ENCODE measurements at regions not wholly inside any gene's neighbourhood (a gene's known extent, or its start where the extent isn't known, plus 50 kb on each side); places are given as distances from the start of the nearest gene placed in this dataset.

GRCh38 chr5:104084896-104085295 lies 522.3 kb upstream of the NUDT12 start:
- Histone ChIP-seq H3K9ac (ENCODE audit: low read depth in 1 of 2, low read length in 2 of 2) (no peak overlapping the region), H3K36me3 (ENCODE audit: control insufficient read depth in 4 of 4, insufficient read depth in 3 of 4, low read depth in 1 of 4, low read length in 3 of 4) (no peaks in the 10 kb centered on the region), H3K9me3 (ENCODE audit: control insufficient read depth in 4 of 4, low read length in 3 of 4) (no peaks in the 10 kb centered on the region), H3K4me3 (ENCODE audit: low read depth in 1 of 3, low read length in 3 of 3) (no peak overlapping the region), H3K4me1 (ENCODE audit: control insufficient read depth in 4 of 4, insufficient read depth in 4 of 4, low read length in 3 of 4) (no peaks in the 10 kb centered on the region), H3K27me3 (ENCODE audit: control insufficient read depth in 4 of 4, insufficient read depth in 4 of 4, low read length in 3 of 4) (peaks cover 0 to 2% (median 0%) of the 10 kb centered on the region in 4 donors), H3K27ac (ENCODE audit: low read depth in 1 of 2, low read length in 2 of 2) (no peak overlapping the region)
- WGBS = 37% methylated on average over 2 of the region's 2 CpGs
- no peak for DNase-seq (ENCODE audit: low spot score)
- TF ChIP-seq JUND (IDR thresholded peaks at IDR 0.05) (no peak), YY1 (IDR thresholded peaks at IDR 0.05) (no peak), HNF4G (IDR thresholded peaks at IDR 0.05) (no peak), FOXA2 (IDR thresholded peaks at IDR 0.05) (no peak), HNF4A (conservative IDR thresholded peaks at IDR 0.05) (no peak)

GRCh38 chr5:104082754-104083153 lies 520.2 kb upstream of the NUDT12 start:
- H3K9me3 ChIP-seq (ENCODE audit: control insufficient read depth in 4 of 4, low read length in 3 of 4) = no peaks in the 10 kb centered on the region
- no peak overlapping the region for H3K9ac ChIP-seq (ENCODE audit: low read depth in 1 of 2, low read length in 2 of 2)
- no peak overlapping the region for H3K4me3 ChIP-seq (ENCODE audit: low read depth in 1 of 3, low read length in 3 of 3)
- H3K27ac ChIP-seq (ENCODE audit: low read depth in 1 of 2, low read length in 2 of 2) = no peak overlapping the region
- no peak for DNase-seq (ENCODE audit: low spot score)
- no peaks in the 10 kb centered on the region for H3K27me3 ChIP-seq (ENCODE audit: control insufficient read depth in 4 of 4, insufficient read depth in 4 of 4, low read length in 3 of 4)
- WGBS = 83% methylated on average over 2 of the region's 2 CpGs
- no peaks in the 10 kb centered on the region for H3K4me1 ChIP-seq (ENCODE audit: control insufficient read depth in 4 of 4, insufficient read depth in 4 of 4, low read length in 3 of 4)
- TF ChIP-seq YY1 (IDR thresholded peaks at IDR 0.05) (no peak), EGR1 (IDR thresholded peaks at IDR 0.05; ENCODE audit: low read depth in 2 of 2) (no peak), SP1 (IDR thresholded peaks at IDR 0.05) (no peak), CTCF (IDR thresholded peaks at IDR 0.05; ENCODE audit: low read depth, low read length, missing input control) (no peak), ZBTB33 (IDR thresholded peaks at IDR 0.05) (no peak), RXRA (IDR thresholded peaks at IDR 0.05) (no peak), ATF3 (IDR thresholded peaks at IDR 0.05) (no peak), FOXA2 (IDR thresholded peaks at IDR 0.05) (no peak)
- H3K36me3 ChIP-seq (ENCODE audit: control insufficient read depth in 4 of 4, insufficient read depth in 3 of 4, low read depth in 1 of 4, low read length in 3 of 4) = no peaks in the 10 kb centered on the region

- H3K9ac ChIP-seq (ENCODE audit: low read depth in 1 of 2, low read length in 2 of 2) = no peak overlapping the region
- no peak overlapping the region for H3K27ac ChIP-seq (ENCODE audit: low read depth in 1 of 2, low read length in 2 of 2)
- no peak overlapping the region for H3K4me3 ChIP-seq (ENCODE audit: low read depth in 1 of 3, low read length in 3 of 3)
- no peaks in the 10 kb centered on the region for H3K36me3 ChIP-seq (ENCODE audit: control insufficient read depth in 4 of 4, insufficient read depth in 3 of 4, low read depth in 1 of 4, low read length in 3 of 4)
- no peak for DNase-seq (ENCODE audit: low spot score)
- no peaks in the 10 kb centered on the region for H3K9me3 ChIP-seq (ENCODE audit: control insufficient read depth in 4 of 4, low read length in 3 of 4)
- H3K4me1 ChIP-seq (ENCODE audit: control insufficient read depth in 4 of 4, insufficient read depth in 4 of 4, low read length in 3 of 4) = no peaks in the 10 kb centered on the region
- TF ChIP-seq MAX (IDR thresholded peaks at IDR 0.05) (no peak), FOXA1 (IDR thresholded peaks at IDR 0.05) (no peak), GABPA (IDR thresholded peaks at IDR 0.05 in 1 of 2, conservative IDR thresholded peaks at IDR 0.05 in 1 of 2) (no peak), REST (IDR thresholded peaks at IDR 0.05) (no peak), SP1 (IDR thresholded peaks at IDR 0.05) (no peak), TAF1 (conservative IDR thresholded peaks at IDR 0.05) (no peak), RXRA (IDR thresholded peaks at IDR 0.05) (no peak), YY1 (IDR thresholded peaks at IDR 0.05) (no peak), HNF4G (IDR thresholded peaks at IDR 0.05) (no peak), RAD21 (IDR thresholded peaks at IDR 0.05) (no peak), NR2F2 (IDR thresholded peaks at IDR 0.05) (no peak), ATF3 (IDR thresholded peaks at IDR 0.05) (no peak)
- no peaks in the 10 kb centered on the region for H3K27me3 ChIP-seq (ENCODE audit: control insufficient read depth in 4 of 4, insufficient read depth in 4 of 4, low read length in 3 of 4)
These were observed 518.6 kb upstream of the NUDT12 start for GRCh38 chr5:104081232-104081631.

All from liver (tissue), 8 donors.